ENCODE measurements at regions not wholly inside any gene's neighbourhood (a gene's known extent, or its start where the extent isn't known, plus 50 kb on each side); places are given as distances from the start of the nearest gene placed in this dataset.
A peak's percentile ranks its signal among the peaks of the same experiment; 100 is the strongest.

- H3K36me3 ChIP-seq: no peaks in the 10 kb centered on the region
- H3K4me3 ChIP-seq: no peak overlapping the region
- WGBS: 74% methylated on average over 5 of the region's 5 CpGs
- H3K4me1 ChIP-seq (replicated peaks): no peaks in the 10 kb centered on the region
- H3K9me3 ChIP-seq: no peaks in the 10 kb centered on the region
- intact Hi-C loops (cut with DNase I): no loop called here
- H3K27me3 ChIP-seq (replicated peaks; ENCODE audit: insufficient read depth): no peaks in the 10 kb centered on the region
- no peak for TF ChIP-seq POLR2AphosphoS5 (IDR thresholded peaks at IDR 0.05)
- no peak for TF ChIP-seq POLR2A (IDR thresholded peaks at IDR 0.05)
- TF ChIP-seq CTCF (IDR thresholded peaks at IDR 0.05): peak in 2 of 4 experiments; percentile 7 to 8
- no peak overlapping the region for H3K27ac ChIP-seq
- no peak for DNase-seq (ENCODE audit: low spot score)
These were observed 322.7 kb downstream of the CRPPA start for GRCh38 chr7:16098585-16099179.

- no peaks in the 10 kb centered on the region for H3K4me1 ChIP-seq (replicated peaks)
- no peak overlapping the region for H3K4me3 ChIP-seq
- H3K36me3 ChIP-seq: no peaks in the 10 kb centered on the region
- DNase-seq (ENCODE audit: low spot score): no peak
- no peak overlapping the region for H3K27ac ChIP-seq
- TF ChIP-seq POLR2AphosphoS5 (IDR thresholded peaks at IDR 0.05) (no peak), CTCF (IDR thresholded peaks at IDR 0.05) (no peak), POLR2A (IDR thresholded peaks at IDR 0.05) (no peak)
- H3K27me3 ChIP-seq (replicated peaks; ENCODE audit: insufficient read depth): no peaks in the 10 kb centered on the region
- H3K9me3 ChIP-seq: no peaks in the 10 kb centered on the region
- intact Hi-C loops (cut with DNase I): no loop called here
These were observed 323.3 kb downstream of the CRPPA start for GRCh38 chr7:16098058-16098457.

- Histone ChIP-seq H3K4me3 (no peak overlapping the region), H3K27me3 (replicated peaks; ENCODE audit: insufficient read depth) (no peaks in the 10 kb centered on the region), H3K36me3 (no peaks in the 10 kb centered on the region), H3K4me1 (replicated peaks) (no peaks in the 10 kb centered on the region), H3K9me3 (no peaks in the 10 kb centered on the region), H3K27ac (no peak overlapping the region)
- 70% methylated on average over 3 of the region's 3 CpGs for WGBS
- intact Hi-C loops (cut with DNase I): no loop called here
- no peak for TF ChIP-seq POLR2A (IDR thresholded peaks at IDR 0.05)
- no peak for TF ChIP-seq POLR2AphosphoS5 (IDR thresholded peaks at IDR 0.05)
- no peak for TF ChIP-seq CTCF (IDR thresholded peaks at IDR 0.05)
- no peak for DNase-seq (ENCODE audit: low spot score)
These were observed 326.0 kb downstream of the CRPPA start for GRCh38 chr7:16095171-16095950.

- TF ChIP-seq POLR2A (IDR thresholded peaks at IDR 0.05): no peak
- no peak for TF ChIP-seq CTCF (IDR thresholded peaks at IDR 0.05)
- TF ChIP-seq POLR2AphosphoS5 (IDR thresholded peaks at IDR 0.05): no peak
- H3K9me3 ChIP-seq: no peaks in the 10 kb centered on the region
- 99% methylated on average over 2 of the region's 2 CpGs for WGBS
- H3K4me3 ChIP-seq: no peak overlapping the region
- H3K36me3 ChIP-seq: no peaks in the 10 kb centered on the region
- no peaks in the 10 kb centered on the region for H3K4me1 ChIP-seq (replicated peaks)
- DNase-seq (ENCODE audit: low spot score): no peak
- H3K27me3 ChIP-seq (replicated peaks; ENCODE audit: insufficient read depth): no peaks in the 10 kb centered on the region
- H3K27ac ChIP-seq: no peak overlapping the region
- intact Hi-C loops (cut with DNase I): loop anchor here (5.0 kb wide), 1 partner anchor 458 kb away; no protein-coding TSS in a partner anchor
These were observed 326.7 kb downstream of the CRPPA start for GRCh38 chr7:16094651-16095050.

- no peak for DNase-seq (ENCODE audit: low spot score)
- no peak for TF ChIP-seq CTCF (IDR thresholded peaks at IDR 0.05)
- WGBS: 90% methylated on average over 2 of the region's 2 CpGs
- Histone ChIP-seq H3K9me3 (no peaks in the 10 kb centered on the region), H3K4me1 (replicated peaks) (no peaks in the 10 kb centered on the region), H3K36me3 (no peaks in the 10 kb centered on the region), H3K27ac (no peak overlapping the region), H3K27me3 (replicated peaks; ENCODE audit: insufficient read depth) (no peaks in the 10 kb centered on the region), H3K4me3 (no peak overlapping the region)
- intact Hi-C loops (cut with DNase I): loop anchor here (5.0 kb wide), 1 partner anchor 460 kb away; no protein-coding TSS in a partner anchor
These were observed 328.6 kb downstream of the CRPPA start for GRCh38 chr7:16092711-16093110.

Data from prostate gland (tissue), 2 donors.